ENCODE measurements at regions not wholly inside any gene's neighbourhood (a gene's known extent, or its start where the extent isn't known, plus 50 kb on each side); places are given as distances from the start of the nearest gene placed in this dataset.

- DNase-seq: no peak
- Histone ChIP-seq H3K4me3 (ENCODE audit: low read length) (peak overlapping the region; percentile 48; the same call in 1 of the 2 replicates), H3K4me1 (ENCODE audit: low read length) (peaks cover 53% of the 10 kb centered on the region), H3K79me2 (ENCODE audit: low read length) (no peaks in the 10 kb centered on the region), H3K9me3 (ENCODE audit: low read length) (no peaks in the 10 kb centered on the region), H4K20me1 (ENCODE audit: insufficient read depth, low read depth, low read length) (no peaks in the 10 kb centered on the region), H3K9me2 (replicated peaks; ENCODE audit: insufficient read depth, low read length) (no peaks in the 10 kb centered on the region), H2AFZ (ENCODE audit: low read length) (no peak overlapping the region), H3K4me2 (ENCODE audit: low read depth, low read length, poor library complexity, severe bottlenecking) (peak overlapping the region; percentile 70), H3K9ac (ENCODE audit: low read length) (peak overlapping the region; percentile 66), H3K36me3 (ENCODE audit: insufficient read depth, low read length) (no peaks in the 10 kb centered on the region), H3K27me3 (ENCODE audit: low read length) (no peaks in the 10 kb centered on the region), H3K27ac (ENCODE audit: low read length) (peak overlapping the region; percentile 59)
Measured at GRCh38 chr22:22712666-22713365, 68.4 kb downstream of the GGTLC2 start.

DNA sequence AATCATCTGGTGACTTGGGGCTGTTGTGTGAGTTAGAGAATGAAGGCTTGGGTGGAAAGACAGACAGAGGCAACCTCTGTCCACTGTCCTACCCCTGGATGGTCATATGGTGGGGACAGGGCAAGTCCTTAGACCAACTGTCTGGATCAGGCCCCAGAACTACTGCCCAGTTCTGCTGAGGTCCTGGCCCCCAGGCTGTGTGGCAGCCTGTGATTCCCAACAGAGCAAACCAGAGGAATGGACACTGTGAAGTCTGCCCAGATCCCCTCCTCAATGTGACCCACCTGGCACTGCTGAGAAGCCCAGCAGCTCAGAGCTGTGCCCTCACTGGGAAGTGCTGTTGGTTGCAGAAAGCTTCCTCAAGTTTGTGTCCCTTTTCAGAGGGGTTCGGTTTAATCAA is 69.0 kb downstream of the GGTLC2 start:
- Histone ChIP-seq H2AFZ (ENCODE audit: low read length) (no peak overlapping the region), H3K27me3 (ENCODE audit: low read length) (no peaks in the 10 kb centered on the region), H3K9me3 (ENCODE audit: low read length) (no peaks in the 10 kb centered on the region), H3K9me2 (replicated peaks; ENCODE audit: insufficient read depth, low read length) (no peaks in the 10 kb centered on the region), H4K20me1 (ENCODE audit: insufficient read depth, low read depth, low read length) (no peaks in the 10 kb centered on the region), H3K4me3 (ENCODE audit: low read length) (no peak overlapping the region), H3K79me2 (ENCODE audit: low read length) (no peaks in the 10 kb centered on the region), H3K36me3 (ENCODE audit: insufficient read depth, low read length) (no peaks in the 10 kb centered on the region), H3K4me1 (ENCODE audit: low read length) (peaks cover 56% of the 10 kb centered on the region), H3K9ac (ENCODE audit: low read length) (peak overlapping the region; percentile 4; the same call in 1 of the 2 replicates), H3K4me2 (ENCODE audit: low read depth, low read length, poor library complexity, severe bottlenecking) (peak overlapping the region; percentile 12), H3K27ac (ENCODE audit: low read length) (no peak overlapping the region)
- no peak for DNase-seq

DNA sequence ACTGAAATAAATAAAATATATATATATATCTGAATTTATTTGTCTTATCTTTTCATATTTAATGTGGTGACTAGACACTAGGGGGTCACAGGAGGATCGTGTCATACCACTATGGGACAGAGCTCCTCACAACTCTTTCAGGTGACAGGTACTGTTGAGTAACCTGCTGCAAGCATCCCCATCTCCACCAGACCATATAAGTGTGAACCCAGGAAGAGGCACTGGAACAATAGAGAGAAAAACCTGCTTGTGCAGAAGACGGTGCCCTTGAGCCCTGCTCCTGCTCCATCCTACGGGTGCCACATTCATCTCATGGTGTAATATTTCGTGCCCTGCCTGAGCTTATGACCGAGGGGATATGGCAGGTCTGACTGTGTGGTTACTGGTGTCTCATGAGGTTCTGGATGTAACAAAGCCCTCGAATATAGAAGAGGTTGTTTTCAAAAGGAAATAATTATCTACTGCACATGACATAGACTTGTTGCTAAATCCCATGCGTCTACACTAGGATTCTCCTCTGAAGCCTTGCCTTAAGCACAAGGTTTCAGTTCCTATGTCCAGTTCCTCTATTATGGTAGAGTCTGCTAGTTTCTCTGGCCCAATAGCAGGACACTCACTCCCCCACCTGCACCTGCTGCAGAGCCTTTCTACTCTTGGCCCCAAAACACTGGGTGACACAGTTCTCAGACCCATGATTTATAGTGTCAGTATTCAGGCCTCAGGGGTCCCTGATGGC is 70.4 kb downstream of the GGTLC2 start:
- peak; percentile 75 for DNase-seq
- Histone ChIP-seq H3K27ac (ENCODE audit: low read length) (0 out of 2 replicates have a peak overlapping the region, but pooled peaks have one; percentile 30), H2AFZ (ENCODE audit: low read length) (no peak overlapping the region), H3K9me3 (ENCODE audit: low read length) (no peaks in the 10 kb centered on the region), H3K36me3 (ENCODE audit: insufficient read depth, low read length) (no peaks in the 10 kb centered on the region), H3K4me2 (ENCODE audit: low read depth, low read length, poor library complexity, severe bottlenecking) (peak overlapping the region; percentile 39), H4K20me1 (ENCODE audit: insufficient read depth, low read depth, low read length) (no peaks in the 10 kb centered on the region), H3K27me3 (ENCODE audit: low read length) (no peaks in the 10 kb centered on the region), H3K9ac (ENCODE audit: low read length) (no peak overlapping the region), H3K4me3 (ENCODE audit: low read length) (no peak overlapping the region), H3K4me1 (ENCODE audit: low read length) (peaks cover 59% of the 10 kb centered on the region), H3K79me2 (ENCODE audit: low read length) (no peaks in the 10 kb centered on the region), H3K9me2 (replicated peaks; ENCODE audit: insufficient read depth, low read length) (no peaks in the 10 kb centered on the region)

DNA sequence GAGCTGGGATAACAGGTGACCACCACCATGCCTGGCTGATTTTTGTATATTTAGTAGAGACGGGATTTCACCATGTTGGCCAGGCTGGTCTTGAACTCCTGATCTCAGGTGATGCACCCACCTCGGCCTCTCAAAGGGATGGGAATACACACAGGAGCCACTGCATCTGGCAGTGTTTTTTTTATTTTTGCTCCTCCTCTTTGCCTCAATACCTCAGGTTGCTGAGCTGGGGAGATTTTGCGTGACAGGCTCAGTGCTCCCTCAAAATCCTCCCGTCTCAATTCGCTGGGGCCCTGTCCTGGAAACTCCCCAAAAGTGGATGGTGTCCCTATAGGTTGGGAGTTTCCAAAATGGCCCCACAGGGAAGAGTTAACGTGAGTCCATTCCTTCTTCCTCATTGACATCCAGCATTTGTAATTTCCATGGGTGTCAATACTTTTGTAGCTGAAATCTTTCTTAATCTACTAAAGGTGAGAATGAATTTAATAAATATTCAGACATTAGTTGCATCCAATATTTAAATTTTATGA is 71.8 kb downstream of the GGTLC2 start:
- no peak overlapping the region for H3K4me3 ChIP-seq (ENCODE audit: low read length)
- H3K36me3 ChIP-seq (ENCODE audit: insufficient read depth, low read length): no peaks in the 10 kb centered on the region
- H3K4me1 ChIP-seq (ENCODE audit: low read length): peaks cover 74% of the 10 kb centered on the region
- H3K27ac ChIP-seq (ENCODE audit: low read length): no peak overlapping the region
- H2AFZ ChIP-seq (ENCODE audit: low read length): no peak overlapping the region
- no peak for DNase-seq
- H3K9ac ChIP-seq (ENCODE audit: low read length): no peak overlapping the region
- no peak overlapping the region for H3K4me2 ChIP-seq (ENCODE audit: low read depth, low read length, poor library complexity, severe bottlenecking)
- H3K9me2 ChIP-seq (replicated peaks; ENCODE audit: insufficient read depth, low read length): no peaks in the 10 kb centered on the region
- no peaks in the 10 kb centered on the region for H4K20me1 ChIP-seq (ENCODE audit: insufficient read depth, low read depth, low read length)
- H3K9me3 ChIP-seq (ENCODE audit: low read length): no peaks in the 10 kb centered on the region
- no peaks in the 10 kb centered on the region for H3K27me3 ChIP-seq (ENCODE audit: low read length)
- no peaks in the 10 kb centered on the region for H3K79me2 ChIP-seq (ENCODE audit: low read length)

GRCh38 chr22:22717664-22718063 is 73.2 kb downstream of the GGTLC2 start:
- H4K20me1 ChIP-seq (ENCODE audit: insufficient read depth, low read depth, low read length): no peaks in the 10 kb centered on the region
- no peak for DNase-seq
- no peak overlapping the region for H3K9ac ChIP-seq (ENCODE audit: low read length)
- no peak overlapping the region for H3K27ac ChIP-seq (ENCODE audit: low read length)
- H3K9me2 ChIP-seq (replicated peaks; ENCODE audit: insufficient read depth, low read length): no peaks in the 10 kb centered on the region
- H3K27me3 ChIP-seq (ENCODE audit: low read length): no peaks in the 10 kb centered on the region
- no peaks in the 10 kb centered on the region for H3K9me3 ChIP-seq (ENCODE audit: low read length)
- H3K4me3 ChIP-seq (ENCODE audit: low read length): no peak overlapping the region
- H3K79me2 ChIP-seq (ENCODE audit: low read length): no peaks in the 10 kb centered on the region
- peak overlapping the region; percentile 11 for H3K4me2 ChIP-seq (ENCODE audit: low read depth, low read length, poor library complexity, severe bottlenecking)
- no peaks in the 10 kb centered on the region for H3K36me3 ChIP-seq (ENCODE audit: insufficient read depth, low read length)
- H3K4me1 ChIP-seq (ENCODE audit: low read length): peaks cover 68% of the 10 kb centered on the region
- no peak overlapping the region for H2AFZ ChIP-seq (ENCODE audit: low read length)

DNA sequence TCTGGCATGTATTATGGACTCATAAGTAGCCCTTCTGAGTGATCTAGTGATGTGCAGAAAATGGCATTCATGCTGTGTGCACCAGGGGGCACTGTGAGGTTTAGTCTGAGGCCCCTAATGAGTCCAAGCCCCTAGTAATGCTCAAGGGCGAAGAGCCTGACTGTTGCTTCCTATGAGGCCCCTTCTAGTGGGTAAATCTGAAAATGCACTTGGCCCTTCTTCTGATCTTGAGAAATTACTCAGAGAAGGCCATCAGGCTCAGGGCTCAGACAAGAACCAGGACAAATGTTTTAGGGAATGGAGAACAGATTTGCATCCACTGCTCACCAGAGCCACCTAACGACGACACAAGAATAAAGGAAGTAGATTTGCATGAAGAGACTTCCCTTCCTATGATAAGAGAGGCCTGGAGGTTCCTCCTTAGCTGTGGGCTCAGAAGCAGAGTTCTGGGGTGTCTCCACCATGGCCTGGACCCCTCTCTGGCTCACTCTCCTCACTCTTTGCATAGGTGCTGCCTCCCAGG is 75.8 kb downstream of the GGTLC2 start:
- Histone ChIP-seq H3K27ac (ENCODE audit: low read length) (peak overlapping the region; percentile 93), H4K20me1 (ENCODE audit: insufficient read depth, low read depth, low read length) (no peaks in the 10 kb centered on the region), H3K9me3 (ENCODE audit: low read length) (no peaks in the 10 kb centered on the region), H3K27me3 (ENCODE audit: low read length) (no peaks in the 10 kb centered on the region), H3K9ac (ENCODE audit: low read length) (peak overlapping the region; percentile 75), H2AFZ (ENCODE audit: low read length) (peak overlapping the region; percentile 45; the same call in 1 of the 2 replicates), H3K79me2 (ENCODE audit: low read length) (no peaks in the 10 kb centered on the region), H3K9me2 (replicated peaks; ENCODE audit: insufficient read depth, low read length) (no peaks in the 10 kb centered on the region), H3K4me1 (ENCODE audit: low read length) (peaks cover 47% of the 10 kb centered on the region), H3K36me3 (ENCODE audit: insufficient read depth, low read length) (no peaks in the 10 kb centered on the region), H3K4me2 (ENCODE audit: low read depth, low read length, poor library complexity, severe bottlenecking) (peak overlapping the region; percentile 79), H3K4me3 (ENCODE audit: low read length) (peak overlapping the region; percentile 57)
- DNase-seq: peak; percentile 94

DNA sequence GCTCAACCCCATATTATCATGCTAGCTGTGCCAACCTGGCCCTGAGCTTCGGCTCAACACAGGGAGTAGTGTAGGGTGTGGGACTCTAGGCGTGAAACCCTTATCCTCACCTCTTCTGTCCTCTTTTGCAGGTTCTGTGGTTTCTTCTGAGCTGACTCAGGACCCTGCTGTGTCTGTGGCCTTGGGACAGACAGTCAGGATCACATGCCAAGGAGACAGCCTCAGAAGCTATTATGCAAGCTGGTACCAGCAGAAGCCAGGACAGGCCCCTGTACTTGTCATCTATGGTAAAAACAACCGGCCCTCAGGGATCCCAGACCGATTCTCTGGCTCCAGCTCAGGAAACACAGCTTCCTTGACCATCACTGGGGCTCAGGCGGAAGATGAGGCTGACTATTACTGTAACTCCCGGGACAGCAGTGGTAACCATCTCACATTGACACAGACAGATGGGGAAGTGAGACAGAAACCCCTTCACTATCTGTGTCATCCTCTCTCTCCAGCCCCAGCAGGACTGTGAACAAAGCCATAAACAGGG is 76.4 kb downstream of the GGTLC2 start:
- no peaks in the 10 kb centered on the region for H3K79me2 ChIP-seq (ENCODE audit: low read length)
- H3K36me3 ChIP-seq (ENCODE audit: insufficient read depth, low read length): no peaks in the 10 kb centered on the region
- no peaks in the 10 kb centered on the region for H3K9me3 ChIP-seq (ENCODE audit: low read length)
- peak overlapping the region; percentile 45; the same call in 1 of the 2 replicates for H2AFZ ChIP-seq (ENCODE audit: low read length)
- peak overlapping the region; percentile 79 for H3K4me2 ChIP-seq (ENCODE audit: low read depth, low read length, poor library complexity, severe bottlenecking)
- peak; percentile 74 for DNase-seq
- H3K4me3 ChIP-seq (ENCODE audit: low read length): peak overlapping the region; percentile 57
- H3K4me1 ChIP-seq (ENCODE audit: low read length): peaks cover 42% of the 10 kb centered on the region
- H4K20me1 ChIP-seq (ENCODE audit: insufficient read depth, low read depth, low read length): no peaks in the 10 kb centered on the region
- H3K9ac ChIP-seq (ENCODE audit: low read length): peak overlapping the region; percentile 75
- no peaks in the 10 kb centered on the region for H3K9me2 ChIP-seq (replicated peaks; ENCODE audit: insufficient read depth, low read length)
- H3K27me3 ChIP-seq (ENCODE audit: low read length): no peaks in the 10 kb centered on the region
- H3K27ac ChIP-seq (ENCODE audit: low read length): peak overlapping the region; percentile 93
